ENCODE measurements at regions not wholly inside any gene's neighbourhood (a gene's known extent, or its start where the extent isn't known, plus 50 kb on each side); places are given as distances from the start of the nearest gene placed in this dataset.

GRCh38 chr1:29515170-29515955 is 279.0 kb downstream of the PTPRU start:
- no peak for DNase-seq (ENCODE audit: low read depth in 3 of 3, low spot score in 2 of 3)

DNA sequence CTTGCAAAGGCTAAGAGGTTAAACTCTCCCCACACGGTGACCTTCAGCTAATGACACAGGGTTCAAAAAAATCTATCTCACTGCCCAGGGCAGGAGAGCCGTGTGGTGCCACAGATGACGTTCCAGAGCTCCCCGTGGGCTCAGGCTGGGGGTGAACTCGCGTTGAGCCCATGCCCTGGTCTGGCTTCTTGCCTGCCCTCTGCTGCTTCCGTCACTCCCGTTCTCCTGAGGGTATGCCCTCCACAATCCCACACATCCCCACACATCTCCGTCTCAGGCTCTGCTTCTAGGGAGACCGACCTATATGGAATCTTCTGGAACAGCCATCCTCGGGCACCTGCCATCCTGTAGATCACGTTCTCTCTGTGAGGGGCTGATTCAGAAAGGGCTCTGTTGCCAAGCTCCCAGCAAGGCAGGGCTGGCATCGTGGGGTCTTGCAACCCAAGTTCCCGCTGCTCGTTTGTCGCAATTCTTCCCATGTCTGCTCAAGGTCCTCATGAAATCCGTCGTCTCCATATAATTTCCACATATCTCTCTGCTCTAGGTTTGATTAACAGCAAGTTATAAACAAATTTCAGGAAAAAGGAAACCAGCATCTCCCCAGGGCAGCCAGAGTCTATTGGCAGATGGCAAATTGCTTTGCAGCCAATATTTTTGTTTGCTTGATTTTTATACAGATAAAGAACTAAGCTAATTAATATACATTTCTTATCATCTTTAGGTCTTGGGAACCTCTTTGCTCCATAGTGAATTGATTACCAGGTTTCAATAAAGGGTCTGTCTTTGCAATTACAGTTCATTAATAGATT is 278.2 kb downstream of the PTPRU start:
- DNase-seq (ENCODE audit: low read depth in 3 of 3, low spot score in 2 of 3) = no peak

DNA sequence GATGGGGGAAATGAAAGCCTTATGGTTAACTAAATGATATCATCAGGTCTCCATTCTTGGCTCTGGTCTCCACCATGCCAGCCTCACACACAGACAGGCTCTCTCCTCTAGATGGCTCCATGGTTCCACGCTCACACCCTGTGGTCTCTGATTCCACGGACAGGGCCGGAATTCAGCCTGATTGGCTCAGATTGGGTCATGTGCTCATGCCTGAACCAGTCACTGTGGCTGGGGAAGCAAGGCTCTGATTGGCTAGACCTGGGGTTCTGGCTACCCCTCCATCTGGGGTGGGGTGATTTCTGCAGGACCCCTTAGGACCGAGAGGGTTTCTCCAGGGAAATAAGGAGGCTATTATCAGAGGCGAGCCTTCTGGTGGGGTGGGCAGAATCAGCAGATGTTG is 277.0 kb downstream of the PTPRU start:
- DNase-seq (ENCODE audit: low read depth in 3 of 3, low spot score in 2 of 3) = no peak

- DNase-seq (ENCODE audit: low read depth in 3 of 3, low spot score in 2 of 3) = no peak
Measured at GRCh38 chr1:29511436-29511835, 275.1 kb downstream of the PTPRU start.

DNA sequence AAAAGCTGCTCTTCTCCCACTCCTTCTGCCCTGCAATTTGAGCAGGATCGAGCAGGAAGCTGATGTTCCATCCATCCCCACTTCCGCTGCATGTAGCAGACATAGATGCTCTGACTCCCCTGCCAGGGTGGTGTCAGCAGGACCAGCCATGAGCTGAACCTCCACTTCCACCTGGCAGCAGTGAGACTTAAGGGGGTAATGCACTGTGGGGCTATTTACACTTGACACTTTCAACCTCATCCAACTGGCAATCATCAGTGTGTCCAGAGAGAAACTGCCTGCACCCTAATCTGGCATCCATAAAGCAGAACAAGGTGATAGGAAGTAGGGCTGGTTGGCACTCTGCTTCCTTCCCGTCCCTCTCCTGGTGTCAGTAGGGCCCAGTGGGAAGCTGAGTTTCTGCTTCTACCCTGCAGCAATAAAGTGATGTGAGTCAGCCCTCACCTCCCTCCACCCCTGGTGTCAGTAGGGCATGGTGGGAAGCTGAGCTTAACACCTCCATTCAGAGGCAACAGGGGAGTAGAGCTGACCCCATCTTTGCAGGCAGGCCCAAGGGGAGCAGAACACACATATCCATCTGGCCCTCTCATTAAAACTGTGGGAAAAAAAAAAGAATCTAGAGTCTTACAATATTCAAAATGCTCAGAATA is 272.3 kb downstream of the PTPRU start:
- DNase-seq (ENCODE audit: low read depth in 3 of 3, low spot score in 2 of 3) = no peak

- DNase-seq (ENCODE audit: low read depth in 3 of 3, low spot score in 2 of 3) = no peak
Measured at GRCh38 chr1:29506678-29507225, 270.4 kb downstream of the PTPRU start.

GRCh38 chr1:29505532-29506220 is 269.4 kb downstream of the PTPRU start:
- DNase-seq (ENCODE audit: low read depth in 3 of 3, low spot score in 2 of 3) = no peak

DNA sequence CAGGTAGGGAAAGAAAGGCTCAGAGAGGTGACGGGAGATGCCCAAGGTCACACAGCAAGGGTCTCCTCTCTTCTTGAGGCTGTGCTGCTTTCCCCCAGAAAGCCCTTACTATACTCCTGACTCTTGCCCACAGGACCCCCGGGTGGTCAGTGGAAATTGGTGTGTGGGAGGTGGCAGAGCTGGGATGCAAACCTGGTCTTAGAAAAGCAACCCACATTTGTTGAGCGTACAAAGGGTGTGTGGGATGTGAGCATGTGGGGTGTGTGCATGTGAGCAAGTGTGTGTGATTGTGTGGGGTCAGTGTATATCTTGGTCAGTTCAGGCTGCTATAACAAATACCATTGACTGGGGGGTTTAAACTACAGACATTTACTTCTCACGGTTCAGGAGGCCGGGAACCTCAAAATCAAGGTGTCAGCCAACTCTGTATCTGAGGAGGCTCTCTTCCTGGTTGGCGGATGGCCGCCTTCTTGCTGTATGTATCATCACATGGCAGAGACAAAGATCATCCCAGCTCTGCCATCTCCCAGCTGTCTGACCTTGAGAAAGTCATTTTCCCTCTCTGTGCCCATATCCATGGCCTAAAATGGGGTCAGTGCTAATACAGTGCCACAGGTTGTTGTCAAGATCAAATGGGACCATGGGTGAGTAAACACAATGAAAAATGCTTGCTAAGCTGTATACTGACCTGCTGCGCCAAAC is 268.5 kb downstream of the PTPRU start:
- no peak for DNase-seq (ENCODE audit: low read depth in 3 of 3, low spot score in 2 of 3)

DNA sequence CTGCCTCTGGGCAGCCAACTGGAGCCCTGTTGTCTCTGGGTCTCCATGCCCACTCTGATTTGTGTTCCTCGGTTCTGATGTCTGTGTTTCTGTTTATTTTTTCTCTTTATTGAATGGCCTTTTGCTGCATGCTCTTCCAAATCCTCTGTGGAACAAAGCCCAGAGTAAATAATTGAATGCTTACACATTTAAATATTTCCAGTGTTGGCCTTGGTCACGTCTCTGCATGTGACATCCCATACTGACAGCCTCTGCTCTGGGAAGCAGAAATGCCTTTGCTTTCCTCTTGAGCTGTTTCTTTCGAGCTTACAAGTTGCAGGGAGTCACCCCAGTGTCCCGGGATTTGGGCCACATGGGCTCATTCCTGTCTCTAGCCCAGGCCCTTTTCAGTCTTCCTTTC is 267.9 kb downstream of the PTPRU start:
- DNase-seq (ENCODE audit: low read depth in 3 of 3, low spot score in 2 of 3) = no peak

DNA sequence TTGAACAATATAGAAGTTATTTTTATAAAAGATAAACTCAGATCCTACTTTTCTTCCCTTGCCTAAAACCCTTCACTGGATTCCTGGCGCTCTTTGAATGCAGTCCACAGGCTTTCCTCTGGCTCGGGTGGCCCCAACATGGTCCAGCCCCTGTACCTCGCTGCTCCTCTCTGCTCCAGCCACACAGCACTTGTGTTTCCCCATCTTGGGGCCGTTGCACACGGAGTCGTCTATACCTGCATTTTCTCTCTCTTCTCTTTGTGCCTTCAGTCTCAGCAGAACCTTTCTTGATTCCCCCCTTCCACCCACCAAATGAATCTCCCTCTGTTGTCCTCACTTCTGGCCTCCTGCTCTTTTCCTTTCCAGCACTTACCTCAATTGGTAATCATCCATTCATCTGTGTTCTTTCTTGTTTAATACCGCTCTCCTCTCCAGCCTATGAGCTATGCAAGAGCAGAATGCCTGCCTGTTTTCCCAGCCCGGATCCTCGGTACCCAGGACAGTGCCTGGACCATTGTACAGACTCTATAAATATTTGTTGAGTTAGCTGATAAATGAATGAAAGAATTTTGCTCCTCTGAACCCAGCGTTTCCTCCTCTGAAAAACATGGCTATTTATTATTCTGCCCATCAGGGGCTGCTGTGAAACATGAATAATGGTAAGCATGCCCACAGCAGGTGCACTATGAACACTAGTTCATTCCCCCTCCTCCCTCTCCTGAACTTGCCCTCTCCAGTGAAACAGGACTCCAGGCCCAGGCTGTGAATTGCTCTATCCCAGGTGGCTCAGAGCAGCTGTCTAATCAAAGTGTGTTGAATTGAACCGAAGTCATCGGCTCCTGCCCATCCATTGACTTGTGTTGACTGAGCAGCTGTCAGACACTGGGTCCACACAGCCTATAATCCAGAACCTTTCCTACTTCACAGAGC is 266.9 kb downstream of the PTPRU start:
- DNase-seq (ENCODE audit: low read depth in 3 of 3, low spot score in 2 of 3) = no peak

GRCh38 chr1:29502225-29502910 is 266.0 kb downstream of the PTPRU start:
- DNase-seq (ENCODE audit: low read depth in 3 of 3, low spot score in 2 of 3) = no peak

DNA sequence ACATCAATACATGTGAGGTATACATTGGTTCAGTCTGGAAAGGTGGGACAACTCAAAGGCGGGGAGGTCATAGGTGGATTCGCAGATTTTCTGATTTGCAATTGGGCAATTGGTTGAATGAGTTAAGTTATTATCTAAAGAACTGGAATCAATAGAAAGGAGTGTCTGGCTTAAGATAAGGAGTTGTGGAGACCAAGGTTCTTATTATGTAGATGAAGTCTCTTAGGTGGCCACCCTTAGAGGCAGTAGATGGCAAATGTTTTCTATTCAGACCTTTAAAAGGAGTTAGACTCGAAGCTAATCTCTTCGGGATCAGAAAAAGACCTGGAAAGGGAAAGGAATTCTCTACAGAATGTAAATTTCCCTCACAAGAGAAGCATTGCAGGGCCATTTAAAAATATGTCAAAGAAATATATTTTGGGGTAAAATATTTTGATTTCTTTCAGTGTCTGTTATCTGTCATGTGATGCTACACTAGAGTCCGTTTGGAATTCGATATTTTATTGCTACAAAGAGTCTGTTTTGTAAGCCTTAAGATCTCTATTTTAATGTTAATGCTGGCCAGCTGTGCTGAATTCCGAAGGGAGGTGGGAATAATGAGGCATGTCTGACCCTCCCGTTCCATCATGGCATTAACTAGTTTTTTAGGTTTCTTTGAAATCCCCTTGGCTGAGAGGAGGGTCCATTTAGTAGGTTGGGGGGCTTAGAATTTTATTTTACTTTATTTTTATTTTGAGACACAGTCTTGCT is 265.1 kb downstream of the PTPRU start:
- DNase-seq (ENCODE audit: low read depth in 3 of 3, low spot score in 2 of 3) = no peak

DNA sequence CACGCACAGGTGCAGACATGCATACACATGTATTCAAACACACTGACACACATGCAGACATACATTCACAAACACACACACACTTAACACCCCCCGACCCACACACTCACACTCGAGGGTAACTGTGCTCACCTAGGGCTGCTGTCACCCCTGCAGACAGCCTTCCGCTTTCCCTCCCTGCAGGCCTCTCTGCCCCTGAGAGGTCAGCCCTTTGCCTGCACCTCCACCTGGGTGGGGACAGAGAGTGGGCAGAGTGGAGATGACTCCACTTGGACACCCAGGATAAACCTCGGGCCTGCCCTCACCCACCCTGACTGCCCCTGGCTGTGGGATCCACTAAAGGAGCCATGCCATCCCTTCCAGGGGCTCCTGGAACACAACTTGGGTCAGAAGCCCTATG is 264.3 kb downstream of the PTPRU start:
- no peak for DNase-seq (ENCODE audit: low read depth in 3 of 3, low spot score in 2 of 3)

DNA sequence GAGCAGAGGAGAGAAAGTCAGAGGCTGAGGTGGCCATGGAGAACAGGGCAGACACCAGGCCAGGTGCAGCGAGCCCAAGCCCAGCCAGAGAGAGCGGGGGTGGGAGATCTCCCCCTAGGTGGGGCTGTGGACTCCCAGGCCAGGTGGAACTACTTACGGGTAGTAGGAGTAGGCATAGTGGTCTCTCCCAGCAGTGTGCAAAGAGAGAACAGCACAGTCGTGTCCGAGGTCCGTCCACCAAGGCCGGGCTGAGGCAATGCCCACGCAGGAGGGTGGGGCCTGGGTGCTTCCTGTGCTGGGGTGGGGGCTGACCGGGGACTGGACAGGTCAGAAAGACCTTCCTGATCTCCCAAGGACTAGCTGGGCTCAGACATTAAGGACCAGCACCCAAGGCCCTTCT is 263.7 kb downstream of the PTPRU start:
- no peak for DNase-seq (ENCODE audit: low read depth in 3 of 3, low spot score in 2 of 3)

- DNase-seq (ENCODE audit: low read depth in 3 of 3, low spot score in 2 of 3) = no peak
Measured at GRCh38 chr1:29499104-29499650, 262.9 kb downstream of the PTPRU start.

- no peak for DNase-seq (ENCODE audit: low read depth in 3 of 3, low spot score in 2 of 3)
Measured at GRCh38 chr1:29498126-29499103, 262.1 kb downstream of the PTPRU start.
